Transverse colon (tissue), 4 donors: ENCODE measurements at regions not wholly inside any gene's neighbourhood (a gene's known extent, or its start where the extent isn't known, plus 50 kb on each side); places are given as distances from the start of the nearest gene placed in this dataset.
"Not testable (repeated sequence)": the region's sequence is repeated elsewhere in the genome, so short reads cannot be mapped to it uniquely, and the experiment has no call there.

Experiments
- EP300 ChIP-seq: sonication (generic); formaldehyde crosslinking; IDR thresholded peaks from one replicate; pipeline ENCODE4 v1.6.1; 2017; ENCODE audit warnings: antibody characterized with exemption, low read depth
- POLR2A ChIP-seq: fragments of 450-650 bp; IDR thresholded peaks from one replicate; pipeline ENCODE4 v1.6.1; 2016; ENCODE audit warnings: antibody characterized with exemption, mild to moderate bottlenecking, moderate library complexity
- POLR2AphosphoS5 ChIP-seq, 3 donors: sonication (generic); formaldehyde crosslinking; IDR thresholded peaks; one replicate each; pipeline ENCODE4 v1.6.1; 2016; ENCODE audit warnings: antibody characterized with exemption in 3 of 3
- TF ChIP-seq, protein P1 (sequence below), 5 experiments: fragments of 200-600 bp in 3 of 5; fragments of 450-650 bp in 2 of 5; sonication (generic) in 3 of 5; IDR thresholded peaks; 1 replicate in 2 of 5; 2 replicates in 3 of 5; pipeline ENCODE4 v1.5.1; 2016 to 2017; ENCODE audit warnings: antibody characterized with exemption in 5 of 5, inconsistent platforms in 3 of 5, mild to moderate bottlenecking in 2 of 5, moderate library complexity in 1 of 5

DNA sequence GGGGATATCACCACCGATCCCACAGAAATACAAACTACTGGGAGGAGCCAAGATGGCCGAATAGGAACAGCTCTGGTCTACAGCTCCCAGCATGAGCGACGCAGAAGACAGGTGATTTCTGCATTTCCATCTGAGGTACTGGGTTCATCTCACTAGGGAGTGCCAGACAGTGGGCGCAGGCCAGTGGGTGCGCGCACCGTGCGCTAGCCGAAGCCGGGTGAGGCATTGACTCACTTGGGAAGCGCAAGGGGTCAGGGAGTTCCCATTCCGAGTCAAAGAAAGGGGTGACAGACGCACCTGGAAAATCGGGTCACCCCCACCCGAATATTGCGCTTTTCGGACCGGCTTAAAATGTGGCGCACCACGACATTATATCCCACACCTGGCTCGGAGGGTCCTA is 261.2 kb downstream of the RMST start:
- TF ChIP-seq, protein P1, sequence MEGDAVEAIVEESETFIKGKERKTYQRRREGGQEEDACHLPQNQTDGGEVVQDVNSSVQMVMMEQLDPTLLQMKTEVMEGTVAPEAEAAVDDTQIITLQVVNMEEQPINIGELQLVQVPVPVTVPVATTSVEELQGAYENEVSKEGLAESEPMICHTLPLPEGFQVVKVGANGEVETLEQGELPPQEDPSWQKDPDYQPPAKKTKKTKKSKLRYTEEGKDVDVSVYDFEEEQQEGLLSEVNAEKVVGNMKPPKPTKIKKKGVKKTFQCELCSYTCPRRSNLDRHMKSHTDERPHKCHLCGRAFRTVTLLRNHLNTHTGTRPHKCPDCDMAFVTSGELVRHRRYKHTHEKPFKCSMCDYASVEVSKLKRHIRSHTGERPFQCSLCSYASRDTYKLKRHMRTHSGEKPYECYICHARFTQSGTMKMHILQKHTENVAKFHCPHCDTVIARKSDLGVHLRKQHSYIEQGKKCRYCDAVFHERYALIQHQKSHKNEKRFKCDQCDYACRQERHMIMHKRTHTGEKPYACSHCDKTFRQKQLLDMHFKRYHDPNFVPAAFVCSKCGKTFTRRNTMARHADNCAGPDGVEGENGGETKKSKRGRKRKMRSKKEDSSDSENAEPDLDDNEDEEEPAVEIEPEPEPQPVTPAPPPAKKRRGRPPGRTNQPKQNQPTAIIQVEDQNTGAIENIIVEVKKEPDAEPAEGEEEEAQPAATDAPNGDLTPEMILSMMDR (IDR thresholded peaks at IDR 0.05), result not testable (repeated sequence)
- TF ChIP-seq POLR2A; POLR2AphosphoS5 (IDR thresholded peaks at IDR 0.05); EP300: not testable (repeated sequence)
